Panc1 (cell line): ENCODE measurements at regions not wholly inside any gene's neighbourhood (a gene's known extent, or its start where the extent isn't known, plus 50 kb on each side); places are given as distances from the start of the nearest gene placed in this dataset.

Source experiments
- ATAC-seq: fragments of 200-7000 bp; cut with Tn5 transposase; 2 replicates; pipeline ENCODE4 v1.9.1; 2020; ENCODE audit warnings: mild to moderate bottlenecking, moderate library complexity
- BruUV-seq: library from RNA; stranded (reverse); fragments of 400-500 nt; replicated peaks from 2 replicates; lab custom pipeline; 2021; lab: Mats Ljungman, UMichigan
- CTCF ChIA-PET: fragments of 300-600 bp; sonication (Branson Sonifier 250); formaldehyde crosslinking; loops from one replicate; lab custom pipeline; 2022; ENCODE audit warnings: antibody characterized with exemption; lab: Charles Lee
- POLR2A ChIA-PET: fragments of 300-600 bp; sonication (Branson Sonifier 250); formaldehyde crosslinking; loops from one replicate; lab custom pipeline; 2022; ENCODE audit warnings: antibody characterized with exemption; lab: Charles Lee
- DNase-seq: peaks from one replicate; pipeline ENCODE4 v3.0.0-alpha.2; 2010; ENCODE audit warnings: low read depth, low spot score
- H3K27ac ChIP-seq: 2 replicates; pipeline ENCODE4 v1.5.1; 2011; ENCODE audit warnings: mild to moderate bottlenecking, low read length, inconsistent platforms
- H3K27me3 ChIP-seq: fragments of 200-500 bp; sonication (Bioruptor generic); 2 replicates; pipeline ENCODE4 v1.6.0; 2014; ENCODE audit warnings: low read length, inconsistent platforms; ENCODE audit not compliant: control insufficient read depth, insufficient read depth
- H3K36me3 ChIP-seq: fragments of 200-500 bp; sonication (Bioruptor generic); 2 replicates; pipeline ENCODE4 v1.5.1; 2014; ENCODE audit warnings: inconsistent platforms, mild to moderate bottlenecking, low read length, moderate library complexity; ENCODE audit not compliant: control insufficient read depth, insufficient read depth
- H3K4me1 ChIP-seq: 2 replicates; pipeline ENCODE4 v1.5.1; 2011; ENCODE audit warnings: inconsistent platforms, mild to moderate bottlenecking, low read length, moderate library complexity; ENCODE audit not compliant: control insufficient read depth, insufficient read depth
- H3K4me3 ChIP-seq, 2 experiments: 2 replicates each; pipeline ENCODE4 v1.5.1; 2011 to 2012; ENCODE audit warnings: low read depth in 2 of 2, low read length in 2 of 2, mild to moderate bottlenecking in 2 of 2, inconsistent platforms in 1 of 2, moderate library complexity in 1 of 2
- H3K9me3 ChIP-seq: fragments of 200-500 bp; sonication (Bioruptor generic); 2 replicates; pipeline ENCODE4 v1.5.1; 2014; ENCODE audit warnings: low read depth, mild to moderate bottlenecking, inconsistent platforms, low read length, moderate library complexity; ENCODE audit not compliant: control insufficient read depth, insufficient read depth
- POLR2AphosphoS5 ChIP-seq: IDR thresholded peaks from 2 replicates; pipeline ENCODE4 v1.6.1; 2012; ENCODE audit warnings: mild to moderate bottlenecking, low read depth, low read length, moderate library complexity
- SIN3A ChIP-seq: IDR thresholded peaks from 2 replicates; pipeline ENCODE4 v1.6.1; 2012; ENCODE audit warnings: low read depth, mild to moderate bottlenecking, low read length, moderate library complexity, borderline replicate concordance; ENCODE audit not compliant: insufficient read depth
- TCF7L2 ChIP-seq: IDR thresholded peaks from 2 replicates; pipeline ENCODE4 v1.6.1; 2011; ENCODE audit warnings: mild to moderate bottlenecking, low read depth, low read length, inconsistent platforms
- in situ Hi-C: cut with HindIII; loops from 2 replicates; pipeline ENCODE4 v1.10.0; 2016; ENCODE audit warnings: low sequenced_read_pairs, low pct_unique_long_range_greater_than_20kb
- intact Hi-C: fragments of 100-400 bp; cut with micrococcal nuclease; formaldehyde crosslinking; loops from one replicate; pipeline ENCODE4 v1.10.0; 2022; ENCODE audit not compliant: unreplicated experiment
- TF ChIP-seq, protein P1 (sequence below): fragments of 450-650 bp; IDR thresholded peaks from 2 replicates; pipeline ENCODE4 v1.5.1; 2017; ENCODE audit warnings: mild to moderate bottlenecking
- TF ChIP-seq, protein P2 (sequence below), 2 experiments: IDR thresholded peaks; 2 replicates each; pipeline ENCODE4 v1.6.1; 2011 to 2012; ENCODE audit warnings: low read depth in 2 of 2, control low read depth in 1 of 2, low read length in 1 of 2, mild to moderate bottlenecking in 1 of 2, moderate library complexity in 1 of 2; ENCODE audit not compliant: insufficient read depth in 1 of 2

DNA sequence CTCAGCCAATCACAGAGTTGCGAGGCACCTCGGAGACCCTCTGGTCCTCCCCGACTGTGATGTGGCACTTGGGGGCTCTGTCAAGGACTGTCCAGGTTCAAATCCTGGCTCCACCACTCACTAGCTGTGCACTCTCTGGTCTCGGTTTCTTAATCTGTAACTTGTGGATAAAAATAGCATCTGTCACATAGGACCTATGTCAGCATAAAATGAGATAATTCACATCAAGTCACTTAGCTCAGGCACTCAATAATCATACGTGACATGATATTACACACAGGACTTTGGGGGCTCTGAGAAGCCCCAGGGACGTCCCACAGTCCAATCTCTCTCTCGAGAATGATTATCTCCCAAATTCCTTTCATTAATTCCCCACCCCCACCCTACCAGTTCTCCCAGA, 166.4 kb downstream of the COPRS start:
- ATAC-seq (no peak), DNase-seq (no peak)
- CTCF ChIA-PET: no interaction called here
- TF ChIP-seq, protein P1, sequence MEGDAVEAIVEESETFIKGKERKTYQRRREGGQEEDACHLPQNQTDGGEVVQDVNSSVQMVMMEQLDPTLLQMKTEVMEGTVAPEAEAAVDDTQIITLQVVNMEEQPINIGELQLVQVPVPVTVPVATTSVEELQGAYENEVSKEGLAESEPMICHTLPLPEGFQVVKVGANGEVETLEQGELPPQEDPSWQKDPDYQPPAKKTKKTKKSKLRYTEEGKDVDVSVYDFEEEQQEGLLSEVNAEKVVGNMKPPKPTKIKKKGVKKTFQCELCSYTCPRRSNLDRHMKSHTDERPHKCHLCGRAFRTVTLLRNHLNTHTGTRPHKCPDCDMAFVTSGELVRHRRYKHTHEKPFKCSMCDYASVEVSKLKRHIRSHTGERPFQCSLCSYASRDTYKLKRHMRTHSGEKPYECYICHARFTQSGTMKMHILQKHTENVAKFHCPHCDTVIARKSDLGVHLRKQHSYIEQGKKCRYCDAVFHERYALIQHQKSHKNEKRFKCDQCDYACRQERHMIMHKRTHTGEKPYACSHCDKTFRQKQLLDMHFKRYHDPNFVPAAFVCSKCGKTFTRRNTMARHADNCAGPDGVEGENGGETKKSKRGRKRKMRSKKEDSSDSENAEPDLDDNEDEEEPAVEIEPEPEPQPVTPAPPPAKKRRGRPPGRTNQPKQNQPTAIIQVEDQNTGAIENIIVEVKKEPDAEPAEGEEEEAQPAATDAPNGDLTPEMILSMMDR: no peak
- TF ChIP-seq TCF7L2: no peak
- no peak for TF ChIP-seq POLR2AphosphoS5
- TF ChIP-seq SIN3A: no peak
- TF ChIP-seq, protein P2, sequence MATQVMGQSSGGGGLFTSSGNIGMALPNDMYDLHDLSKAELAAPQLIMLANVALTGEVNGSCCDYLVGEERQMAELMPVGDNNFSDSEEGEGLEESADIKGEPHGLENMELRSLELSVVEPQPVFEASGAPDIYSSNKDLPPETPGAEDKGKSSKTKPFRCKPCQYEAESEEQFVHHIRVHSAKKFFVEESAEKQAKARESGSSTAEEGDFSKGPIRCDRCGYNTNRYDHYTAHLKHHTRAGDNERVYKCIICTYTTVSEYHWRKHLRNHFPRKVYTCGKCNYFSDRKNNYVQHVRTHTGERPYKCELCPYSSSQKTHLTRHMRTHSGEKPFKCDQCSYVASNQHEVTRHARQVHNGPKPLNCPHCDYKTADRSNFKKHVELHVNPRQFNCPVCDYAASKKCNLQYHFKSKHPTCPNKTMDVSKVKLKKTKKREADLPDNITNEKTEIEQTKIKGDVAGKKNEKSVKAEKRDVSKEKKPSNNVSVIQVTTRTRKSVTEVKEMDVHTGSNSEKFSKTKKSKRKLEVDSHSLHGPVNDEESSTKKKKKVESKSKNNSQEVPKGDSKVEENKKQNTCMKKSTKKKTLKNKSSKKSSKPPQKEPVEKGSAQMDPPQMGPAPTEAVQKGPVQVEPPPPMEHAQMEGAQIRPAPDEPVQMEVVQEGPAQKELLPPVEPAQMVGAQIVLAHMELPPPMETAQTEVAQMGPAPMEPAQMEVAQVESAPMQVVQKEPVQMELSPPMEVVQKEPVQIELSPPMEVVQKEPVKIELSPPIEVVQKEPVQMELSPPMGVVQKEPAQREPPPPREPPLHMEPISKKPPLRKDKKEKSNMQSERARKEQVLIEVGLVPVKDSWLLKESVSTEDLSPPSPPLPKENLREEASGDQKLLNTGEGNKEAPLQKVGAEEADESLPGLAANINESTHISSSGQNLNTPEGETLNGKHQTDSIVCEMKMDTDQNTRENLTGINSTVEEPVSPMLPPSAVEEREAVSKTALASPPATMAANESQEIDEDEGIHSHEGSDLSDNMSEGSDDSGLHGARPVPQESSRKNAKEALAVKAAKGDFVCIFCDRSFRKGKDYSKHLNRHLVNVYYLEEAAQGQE (IDR thresholded peaks at IDR 0.05; ENCODE audit: insufficient read depth in 1 of 2, low read depth in 2 of 2, low read length in 1 of 2): no peak
- H3K27me3 ChIP-seq: no peaks in the 10 kb centered on the region
- no peak overlapping the region for H3K27ac ChIP-seq
- H3K4me3 ChIP-seq: no peak overlapping the region
- no peaks in the 10 kb centered on the region for H3K9me3 ChIP-seq
- H3K4me1 ChIP-seq: 0 out of 2 replicates have a peak, but pooled peaks cover 8% of the 10 kb centered on the region
- in situ Hi-C loops (no loop called here), intact Hi-C loops (no loop called here)
- no peaks in the 10 kb centered on the region for H3K36me3 ChIP-seq
- BruUV-seq: no TSS peak
- POLR2A ChIA-PET: no interaction called here

DNA sequence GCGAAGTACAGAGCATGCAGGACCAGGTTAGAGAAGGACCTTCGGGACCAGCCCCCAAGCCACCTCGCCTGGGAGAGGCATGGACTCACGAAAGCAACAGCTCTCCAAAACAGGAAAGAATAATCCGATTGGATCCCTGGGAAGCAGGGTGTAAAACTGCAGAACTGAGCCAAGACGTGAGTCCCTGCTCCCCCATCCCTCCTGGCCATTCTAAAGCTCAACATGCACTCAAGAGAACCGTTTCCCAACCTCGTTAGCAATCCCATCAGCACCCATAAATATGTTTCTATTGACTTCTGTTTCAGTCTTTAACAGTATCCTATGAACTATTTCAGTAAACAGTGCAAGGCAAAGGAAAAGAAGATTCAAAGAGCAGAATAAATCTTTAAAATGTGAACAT, 167.0 kb downstream of the COPRS start:
- Histone ChIP-seq H3K36me3 (no peaks in the 10 kb centered on the region), H3K9me3 (no peaks in the 10 kb centered on the region), H3K27ac (no peak overlapping the region), H3K4me3 (no peak overlapping the region), H3K4me1 (0 out of 2 replicates have a peak, but pooled peaks cover 8% of the 10 kb centered on the region), H3K27me3 (no peaks in the 10 kb centered on the region)
- TF ChIP-seq POLR2AphosphoS5 (no peak), SIN3A (no peak), TCF7L2 (no peak)
- TF ChIP-seq, protein P1: no peak
- TF ChIP-seq, protein P2 (IDR thresholded peaks at IDR 0.05; ENCODE audit: insufficient read depth in 1 of 2, low read depth in 2 of 2, low read length in 1 of 2): no peak
- no TSS peak for BruUV-seq
- intact Hi-C loops: no loop called here
- POLR2A ChIA-PET: interaction anchor here (0.6 kb wide), 1 partner anchor 195 kb away, joined by 4 read pairs; no protein-coding TSS in a partner anchor
- ATAC-seq (no peak), DNase-seq (no peak)
- CTCF ChIA-PET: no interaction called here
- in situ Hi-C loops: no loop called here
